Lung (tissue), 11 donors: ENCODE measurements at regions not wholly inside any gene's neighbourhood (a gene's known extent, or its start where the extent isn't known, plus 50 kb on each side); places are given as distances from the start of the nearest gene placed in this dataset.
"Not testable (repeated sequence)": the region's sequence is repeated elsewhere in the genome, so short reads cannot be mapped to it uniquely, and the experiment has no call there.

Experiments
- ATAC-seq: fragments of 200-7000 bp; cut with Tn5 transposase; one replicate; pipeline ENCODE4 v1.9.1; 2020; ENCODE audit warnings: moderate number of reproducible peaks; ENCODE audit not compliant: insufficient read depth, low FRiP score
- DNase-seq, 3 donors: peaks; one replicate each; pipeline ENCODE4 v3.0.0-alpha.2; 2013 to 2017
- H3K27ac ChIP-seq, 2 donors: one replicate each; pipeline ENCODE4 v1.5.1; 2013; ENCODE audit warnings: mild to moderate bottlenecking in 2 of 2, moderate library complexity in 2 of 2, control low read depth in 1 of 2, inconsistent platforms in 1 of 2, low read depth in 1 of 2, low read length in 1 of 2
- H3K27me3 ChIP-seq, 3 donors: one replicate each; pipeline ENCODE4 v1.5.1; 2013; ENCODE audit warnings: low read length in 2 of 3; ENCODE audit not compliant: control insufficient read depth in 3 of 3, insufficient read depth in 3 of 3
- H3K36me3 ChIP-seq, 4 donors: one replicate each; pipeline ENCODE4 v1.5.1; 2013; ENCODE audit warnings: low read length in 4 of 4, mild to moderate bottlenecking in 1 of 4, moderate library complexity in 1 of 4; ENCODE audit not compliant: control insufficient read depth in 4 of 4, insufficient read depth in 4 of 4
- H3K4me1 ChIP-seq, 5 donors: one replicate each; pipeline ENCODE4 v1.5.1; 2013; ENCODE audit warnings: low read length in 5 of 5, mild to moderate bottlenecking in 2 of 5, moderate library complexity in 1 of 5; ENCODE audit not compliant: control insufficient read depth in 5 of 5, insufficient read depth in 5 of 5
- H3K4me3 ChIP-seq: one replicate; pipeline ENCODE4 v1.5.1; 2013; ENCODE audit warnings: mild to moderate bottlenecking, control low read depth, moderate library complexity
- H3K9ac ChIP-seq, 2 donors: one replicate each; pipeline ENCODE4 v1.5.1; 2013; ENCODE audit warnings: low read length in 2 of 2, control low read depth in 1 of 2; ENCODE audit not compliant: insufficient read depth in 1 of 2
- H3K9me3 ChIP-seq, 4 donors: one replicate each; pipeline ENCODE4 v1.5.1; 2013; ENCODE audit warnings: low read length in 3 of 4, mild to moderate bottlenecking in 1 of 4, moderate library complexity in 1 of 4; ENCODE audit not compliant: control insufficient read depth in 4 of 4, insufficient read depth in 3 of 4
- WGBS, 2 donors: extraction: QIAGEN DNeasy Blood & Tissue Kit; methylation state at CpG; one replicate each; pipeline ENCODE4 v1.1.7; 2013; 5-methylcytosine and 5-hydroxymethylcytosine counted together
- TF ChIP-seq, protein P1 (sequence below): IDR thresholded peaks from 2 replicates; pipeline ENCODE4 v1.5.1; 2012; ENCODE audit warnings: mild to moderate bottlenecking; ENCODE audit errors: control extremely low read depth, extremely low read depth
- donor health status: control.
- donor health status: control.
- donor health status: Bipolar disorder and iron deficiency.
- donor health status: healthy.
- donor health status: DM: yes; HTN: yes; CAD: no.

DNA sequence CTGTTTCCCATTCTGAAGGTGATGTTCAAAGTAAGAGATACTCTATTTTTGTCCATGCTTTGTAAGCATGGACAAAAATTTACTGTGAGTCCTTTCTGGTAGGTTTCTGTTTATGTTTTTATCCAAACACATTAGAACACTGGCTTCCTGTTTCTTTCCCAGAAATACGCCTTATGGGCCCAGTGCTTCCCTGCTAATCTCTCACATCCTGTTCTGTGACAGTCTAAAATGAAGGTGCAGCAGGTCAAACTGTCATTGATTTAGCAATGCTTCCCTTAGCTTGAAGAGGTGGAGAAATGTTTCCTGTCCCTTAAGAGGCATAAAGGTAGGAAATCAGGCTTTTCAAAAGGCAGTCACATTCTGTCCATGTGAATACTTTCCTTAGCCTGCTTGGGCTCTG lies 305.6 kb downstream of the RPS29 start:
- H3K27ac ChIP-seq = peak overlapping the region in 1 of 2 donors; percentile 33
- WGBS, 2 donors = 14 to 46% methylated on average over 1 of the region's 1 CpG
- no peaks in the 10 kb centered on the region for H3K36me3 ChIP-seq
- DNase-seq (peak in 1 of 3 donors; percentile 27), ATAC-seq (no peak)
- H3K9me3 ChIP-seq = no peaks in the 10 kb centered on the region
- TF ChIP-seq, protein P1, sequence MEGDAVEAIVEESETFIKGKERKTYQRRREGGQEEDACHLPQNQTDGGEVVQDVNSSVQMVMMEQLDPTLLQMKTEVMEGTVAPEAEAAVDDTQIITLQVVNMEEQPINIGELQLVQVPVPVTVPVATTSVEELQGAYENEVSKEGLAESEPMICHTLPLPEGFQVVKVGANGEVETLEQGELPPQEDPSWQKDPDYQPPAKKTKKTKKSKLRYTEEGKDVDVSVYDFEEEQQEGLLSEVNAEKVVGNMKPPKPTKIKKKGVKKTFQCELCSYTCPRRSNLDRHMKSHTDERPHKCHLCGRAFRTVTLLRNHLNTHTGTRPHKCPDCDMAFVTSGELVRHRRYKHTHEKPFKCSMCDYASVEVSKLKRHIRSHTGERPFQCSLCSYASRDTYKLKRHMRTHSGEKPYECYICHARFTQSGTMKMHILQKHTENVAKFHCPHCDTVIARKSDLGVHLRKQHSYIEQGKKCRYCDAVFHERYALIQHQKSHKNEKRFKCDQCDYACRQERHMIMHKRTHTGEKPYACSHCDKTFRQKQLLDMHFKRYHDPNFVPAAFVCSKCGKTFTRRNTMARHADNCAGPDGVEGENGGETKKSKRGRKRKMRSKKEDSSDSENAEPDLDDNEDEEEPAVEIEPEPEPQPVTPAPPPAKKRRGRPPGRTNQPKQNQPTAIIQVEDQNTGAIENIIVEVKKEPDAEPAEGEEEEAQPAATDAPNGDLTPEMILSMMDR = no peak
- H3K4me1 ChIP-seq = peaks cover 0 to 1% (median 0%) of the 10 kb centered on the region in 5 donors
- no peak overlapping the region for H3K9ac ChIP-seq
- H3K27me3 ChIP-seq = no peaks in the 10 kb centered on the region
- no peak overlapping the region for H3K4me3 ChIP-seq

- no peak overlapping the region for H3K9ac ChIP-seq
- H3K4me1 ChIP-seq = peaks cover 0 to 3% (median 0%) of the 10 kb centered on the region in 5 donors
- no peaks in the 10 kb centered on the region for H3K36me3 ChIP-seq
- WGBS, 2 donors = 93% methylated on average over 6 of the region's 6 CpGs
- DNase-seq (no peak), ATAC-seq (no peak)
- H3K9me3 ChIP-seq = peaks cover 0 to 6% (median 0%) of the 10 kb centered on the region in 4 donors
- TF ChIP-seq, protein P1 = no peak
- H3K4me3 ChIP-seq = no peak overlapping the region
- H3K27me3 ChIP-seq = no peaks in the 10 kb centered on the region
- H3K27ac ChIP-seq = no peak overlapping the region
Measured at GRCh38 chr14:49250517-49250916, 335.7 kb downstream of the RPS29 start.

GRCh38 chr14:49250109-49250508 lies 336.1 kb downstream of the RPS29 start:
- TF ChIP-seq, protein P1 = no peak
- ATAC-seq (no peak), DNase-seq (no peak)
- Histone ChIP-seq H3K9ac (no peak overlapping the region), H3K27me3 (no peaks in the 10 kb centered on the region), H3K36me3 (no peaks in the 10 kb centered on the region), H3K9me3 (peaks cover 0 to 6% (median 0%) of the 10 kb centered on the region in 4 donors), H3K4me1 (peaks cover 0 to 3% (median 0%) of the 10 kb centered on the region in 5 donors), H3K4me3 (no peak overlapping the region), H3K27ac (no peak overlapping the region)
- 89 to 91% methylated on average over 4 of the region's 4 CpGs for WGBS, 2 donors

GRCh38 chr14:49249022-49249421 lies 337.2 kb downstream of the RPS29 start:
- TF ChIP-seq, protein P1 = no peak
- H3K4me1 ChIP-seq = peaks cover 0 to 3% (median 0%) of the 10 kb centered on the region in 5 donors
- no peak for DNase-seq
- no peak overlapping the region for H3K9ac ChIP-seq
- H3K9me3 ChIP-seq = peaks cover 0 to 10% (median 0%) of the 10 kb centered on the region in 4 donors
- no peaks in the 10 kb centered on the region for H3K27me3 ChIP-seq
- ATAC-seq = no peak
- H3K4me3 ChIP-seq = no peak overlapping the region
- no peak overlapping the region for H3K27ac ChIP-seq
- no peaks in the 10 kb centered on the region for H3K36me3 ChIP-seq

DNA sequence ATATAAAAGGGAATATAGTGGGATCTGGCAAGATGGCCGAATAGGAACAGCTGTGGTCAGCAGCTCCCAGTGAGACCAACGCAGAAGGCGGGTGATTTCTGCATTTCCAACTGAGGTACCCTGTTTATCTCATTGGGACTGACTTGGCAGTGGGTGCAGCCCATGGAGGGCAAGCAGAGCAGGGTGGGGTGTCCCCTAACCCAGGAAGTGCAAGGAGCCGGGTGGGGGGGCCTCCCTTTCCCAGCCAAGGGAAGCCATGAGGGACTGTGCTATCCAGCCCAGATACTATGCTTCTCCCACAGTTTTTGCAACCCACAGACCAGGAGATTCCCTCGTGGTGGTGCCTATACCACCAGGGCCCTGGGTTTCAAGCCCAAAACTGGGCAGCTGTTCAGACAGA lies 342.4 kb downstream of the RPS29 start:
- WGBS, 2 donors = 93 to 95% methylated on average over 5 of the region's 5 CpGs
- not testable (repeated sequence) for H3K9ac ChIP-seq, H3K27me3 ChIP-seq, DNase-seq, H3K4me3 ChIP-seq, ATAC-seq, H3K4me1 ChIP-seq, H3K9me3 ChIP-seq, H3K27ac ChIP-seq, H3K36me3 ChIP-seq
